Fibroblast of villous mesenchyme (primary cell): ENCODE measurements at regions not wholly inside any gene's neighbourhood (a gene's known extent, or its start where the extent isn't known, plus 50 kb on each side); places are given as distances from the start of the nearest gene placed in this dataset.

Source experiments
- DNase-seq: peaks from one replicate; pipeline ENCODE4 v3.0.0-alpha.2; 2010; ENCODE audit warnings: low read depth
- H3K4me3 ChIP-seq: 2 replicates; pipeline ENCODE4 v1.5.1; 2011; ENCODE audit warnings: low read depth, mild to moderate bottlenecking, low read length
- TF ChIP-seq, protein P1 (sequence below): IDR thresholded peaks from 2 replicates; pipeline ENCODE4 v1.5.1; 2012; ENCODE audit warnings: low read depth, mild to moderate bottlenecking, low read length; ENCODE audit not compliant: insufficient read depth

DNA sequence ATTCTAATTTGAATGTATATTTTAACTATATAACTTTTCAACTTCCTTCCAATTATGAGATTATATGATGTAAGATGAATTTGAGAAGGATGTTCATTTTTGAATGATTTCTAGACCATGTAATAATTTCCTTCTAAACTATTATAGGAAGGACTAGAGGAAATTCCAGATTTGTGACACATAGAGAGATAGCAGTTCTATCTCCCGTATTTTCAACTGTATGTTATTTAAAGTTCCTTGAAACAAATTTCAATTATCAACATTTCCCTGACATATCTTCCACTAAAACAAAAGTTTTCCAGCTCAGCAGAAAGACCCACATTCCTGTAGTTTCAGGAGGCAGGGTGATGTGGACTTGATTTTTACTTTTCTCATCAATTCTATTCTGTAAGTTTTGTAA, 396.7 kb upstream of the C1orf87 start:
- TF ChIP-seq, protein P1, sequence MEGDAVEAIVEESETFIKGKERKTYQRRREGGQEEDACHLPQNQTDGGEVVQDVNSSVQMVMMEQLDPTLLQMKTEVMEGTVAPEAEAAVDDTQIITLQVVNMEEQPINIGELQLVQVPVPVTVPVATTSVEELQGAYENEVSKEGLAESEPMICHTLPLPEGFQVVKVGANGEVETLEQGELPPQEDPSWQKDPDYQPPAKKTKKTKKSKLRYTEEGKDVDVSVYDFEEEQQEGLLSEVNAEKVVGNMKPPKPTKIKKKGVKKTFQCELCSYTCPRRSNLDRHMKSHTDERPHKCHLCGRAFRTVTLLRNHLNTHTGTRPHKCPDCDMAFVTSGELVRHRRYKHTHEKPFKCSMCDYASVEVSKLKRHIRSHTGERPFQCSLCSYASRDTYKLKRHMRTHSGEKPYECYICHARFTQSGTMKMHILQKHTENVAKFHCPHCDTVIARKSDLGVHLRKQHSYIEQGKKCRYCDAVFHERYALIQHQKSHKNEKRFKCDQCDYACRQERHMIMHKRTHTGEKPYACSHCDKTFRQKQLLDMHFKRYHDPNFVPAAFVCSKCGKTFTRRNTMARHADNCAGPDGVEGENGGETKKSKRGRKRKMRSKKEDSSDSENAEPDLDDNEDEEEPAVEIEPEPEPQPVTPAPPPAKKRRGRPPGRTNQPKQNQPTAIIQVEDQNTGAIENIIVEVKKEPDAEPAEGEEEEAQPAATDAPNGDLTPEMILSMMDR: no peak
- DNase-seq: no peak
- no peak overlapping the region for H3K4me3 ChIP-seq

DNA sequence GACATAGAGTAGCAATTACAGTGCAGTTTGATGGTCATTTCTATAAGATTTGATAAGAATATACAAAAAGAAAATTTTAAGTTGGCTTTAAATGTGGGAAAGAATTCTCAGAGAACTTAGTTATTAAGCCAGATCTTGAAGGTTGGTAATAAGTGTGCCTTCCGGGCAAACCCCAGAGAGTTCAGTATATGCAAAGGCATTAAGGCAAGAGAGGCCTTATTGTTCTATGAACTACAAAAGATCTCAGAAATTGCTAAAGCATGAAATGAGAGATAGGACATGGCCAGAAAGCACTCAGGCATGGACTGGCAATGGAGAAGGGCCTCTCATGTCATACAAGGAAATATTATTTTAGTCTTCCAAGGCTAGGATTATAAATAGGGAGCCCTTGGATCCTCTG, 390.2 kb upstream of the C1orf87 start:
- no peak overlapping the region for H3K4me3 ChIP-seq
- TF ChIP-seq, protein P1: no peak
- DNase-seq: no peak

DNA sequence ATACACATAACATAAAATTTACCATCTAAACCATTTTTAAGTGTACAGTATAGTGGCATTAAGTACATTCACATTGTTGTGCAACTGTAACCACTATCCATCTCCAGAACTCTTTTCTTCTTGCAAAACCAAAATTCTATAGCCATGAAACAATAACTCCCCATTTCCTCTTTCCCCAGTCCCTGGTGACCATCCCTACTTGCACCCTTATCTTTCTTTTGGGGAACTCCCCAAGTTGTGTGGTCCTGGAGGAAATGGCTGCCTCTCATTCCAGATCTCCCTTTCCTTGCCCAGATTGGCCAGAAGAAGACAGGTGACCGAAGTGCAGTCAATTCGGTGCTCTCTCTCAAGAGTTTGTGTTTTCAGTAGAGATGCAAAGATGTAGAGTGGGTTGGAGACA, 389.6 kb upstream of the C1orf87 start:
- no peak overlapping the region for H3K4me3 ChIP-seq
- DNase-seq: no peak
- TF ChIP-seq, protein P1: no peak

DNA sequence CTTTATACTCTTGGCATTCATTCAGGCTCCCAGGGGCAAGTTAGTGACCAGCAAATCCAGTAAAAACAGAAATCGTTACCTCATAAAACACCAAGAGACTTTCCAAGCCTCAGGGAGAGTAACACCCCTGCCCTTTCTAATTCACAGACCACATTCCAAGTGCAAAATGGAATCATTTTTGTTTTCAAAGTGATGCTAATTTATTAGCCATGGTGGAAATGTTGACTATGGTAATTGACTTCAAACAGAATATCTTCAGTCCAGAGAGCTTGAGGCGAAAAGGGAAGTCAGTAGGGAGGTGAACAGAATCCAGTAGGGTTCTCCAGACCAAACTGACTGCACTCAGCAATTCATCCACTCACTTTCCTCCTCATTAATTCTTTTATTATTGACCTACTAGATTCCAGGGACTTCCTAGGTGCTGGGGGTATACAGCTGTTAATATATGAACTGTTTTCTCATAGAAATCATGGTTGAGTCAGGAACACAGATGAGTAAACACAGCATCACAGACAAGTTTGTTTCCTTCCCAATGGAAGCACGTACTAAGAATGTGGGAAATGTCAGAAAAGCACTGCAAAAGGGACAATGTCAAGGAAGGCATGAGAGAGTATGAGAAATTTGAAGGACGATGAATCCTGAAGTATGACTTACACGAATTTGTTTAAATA, 388.5 kb upstream of the C1orf87 start:
- DNase-seq: no peak
- H3K4me3 ChIP-seq: no peak overlapping the region
- TF ChIP-seq, protein P1: no peak

DNA sequence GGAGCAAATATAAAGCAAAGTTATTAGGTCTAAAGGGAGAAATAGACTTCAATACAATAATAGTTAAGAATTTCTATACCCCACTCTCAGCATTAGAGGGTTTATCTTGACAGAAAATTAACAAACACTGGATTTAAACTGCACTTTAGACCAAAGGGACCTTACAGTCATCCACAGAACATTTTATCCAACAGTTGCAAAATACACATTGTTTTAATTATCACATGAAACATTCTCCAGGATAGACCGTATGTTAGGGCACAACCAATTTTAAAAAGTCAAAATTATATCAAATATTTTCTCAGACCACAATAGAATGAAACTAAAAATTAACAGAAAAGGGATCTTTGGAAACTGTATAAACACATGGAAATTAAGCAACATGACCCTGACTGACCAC, 384.5 kb upstream of the C1orf87 start:
- TF ChIP-seq, protein P1: no peak
- DNase-seq: no peak
- no peak overlapping the region for H3K4me3 ChIP-seq

DNA sequence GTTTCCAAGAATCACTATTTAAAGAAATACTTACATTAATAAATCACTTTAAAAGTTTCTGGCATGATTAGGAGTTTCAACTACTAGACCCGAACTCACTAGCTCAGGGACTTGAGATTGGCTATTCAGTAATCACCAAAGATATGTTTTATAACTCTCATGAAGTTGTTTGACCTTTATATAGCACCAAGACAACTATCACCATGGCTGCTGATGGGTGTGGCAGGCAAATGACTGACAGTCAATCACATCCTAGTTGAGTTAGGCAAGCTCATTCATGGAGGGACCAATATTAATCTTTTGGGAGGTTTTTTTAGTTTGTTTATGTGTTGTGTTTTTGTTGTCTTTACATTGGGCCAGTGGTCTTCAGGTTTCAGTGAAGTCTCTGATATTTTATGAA, 376.3 kb upstream of the C1orf87 start:
- TF ChIP-seq, protein P1: no peak
- no peak overlapping the region for H3K4me3 ChIP-seq
- no peak for DNase-seq

DNA sequence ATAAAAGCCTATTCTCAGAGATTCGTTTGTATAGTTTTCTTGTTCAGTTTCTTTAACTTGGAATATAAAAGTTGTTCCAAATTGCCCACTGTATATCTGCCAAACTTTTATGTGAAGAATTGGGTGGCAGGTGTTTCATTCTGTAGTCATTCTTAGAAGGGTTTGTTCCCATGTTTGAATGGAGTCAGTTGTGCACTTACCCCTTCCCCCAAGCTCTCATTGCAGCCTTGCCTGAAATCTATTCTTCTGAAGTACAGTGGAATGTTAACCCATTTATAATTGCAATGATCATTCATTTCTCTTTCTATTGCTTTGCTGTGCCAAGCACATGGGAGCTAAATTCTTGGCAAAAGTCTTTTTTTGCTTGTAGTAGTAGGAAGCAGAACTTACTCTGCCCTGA, 375.3 kb upstream of the C1orf87 start:
- H3K4me3 ChIP-seq: no peak overlapping the region
- no peak for DNase-seq
- TF ChIP-seq, protein P1: no peak
